ENCODE measurements at regions not wholly inside any gene's neighbourhood (a gene's known extent, or its start where the extent isn't known, plus 50 kb on each side); places are given as distances from the start of the nearest gene placed in this dataset.
"Not testable (repeated sequence)": the region's sequence is repeated elsewhere in the genome, so short reads cannot be mapped to it uniquely, and the experiment has no call there.

GRCh38 chr3:145313751-145314150, 847.2 kb downstream of the PLOD2 start:
- DNase-seq: no peak

GRCh38 chr3:145316253-145316652, 844.7 kb downstream of the PLOD2 start:
- not testable (repeated sequence) for DNase-seq

GRCh38 chr3:145326666-145327065, 834.3 kb downstream of the PLOD2 start:
- DNase-seq: no peak

GRCh38 chr3:145333427-145333826, 827.6 kb downstream of the PLOD2 start:
- DNase-seq: not testable (repeated sequence)

GRCh38 chr3:145333931-145334330, 827.1 kb downstream of the PLOD2 start:
- DNase-seq: no peak

- DNase-seq: no peak
Observed at GRCh38 chr3:145355206-145355605, 805.8 kb downstream of the PLOD2 start.

- no peak for DNase-seq
Observed at GRCh38 chr3:145357453-145357852, 803.5 kb downstream of the PLOD2 start.

- no peak for DNase-seq
Observed at GRCh38 chr3:145359040-145359439, 801.9 kb downstream of the PLOD2 start.

- DNase-seq: no peak
Observed at GRCh38 chr3:145368748-145369147, 792.2 kb downstream of the PLOD2 start.

GRCh38 chr3:145370870-145371269, 790.1 kb downstream of the PLOD2 start:
- DNase-seq: no peak

- DNase-seq: no peak
Observed at GRCh38 chr3:145377301-145377700, 783.7 kb downstream of the PLOD2 start.

GRCh38 chr3:145383416-145383815, 777.6 kb downstream of the PLOD2 start:
- DNase-seq: no peak

GRCh38 chr3:145384307-145384706, 776.7 kb downstream of the PLOD2 start:
- no peak for DNase-seq

- no peak for DNase-seq
Observed at GRCh38 chr3:145387211-145387610, 773.8 kb downstream of the PLOD2 start.

GRCh38 chr3:145395421-145395820, 765.6 kb downstream of the PLOD2 start:
- DNase-seq: no peak

- DNase-seq: no peak
Observed at GRCh38 chr3:145411605-145412004, 749.4 kb downstream of the PLOD2 start.

GRCh38 chr3:145417678-145418077, 743.3 kb downstream of the PLOD2 start:
- DNase-seq: no peak

- DNase-seq: no peak
Observed at GRCh38 chr3:145422556-145422955, 738.4 kb downstream of the PLOD2 start.

- DNase-seq: no peak
Observed at GRCh38 chr3:145427355-145427754, 733.6 kb downstream of the PLOD2 start.

GRCh38 chr3:145429546-145429945, 731.4 kb downstream of the PLOD2 start:
- no peak for DNase-seq

- DNase-seq: no peak
Observed at GRCh38 chr3:145448436-145448835, 712.5 kb downstream of the PLOD2 start.

GRCh38 chr3:145450018-145450682, 710.8 kb downstream of the PLOD2 start:
- no peak for DNase-seq

- DNase-seq: no peak
Observed at GRCh38 chr3:145457825-145458552, 703.0 kb downstream of the PLOD2 start.

- DNase-seq: not testable (repeated sequence)
Observed at GRCh38 chr3:145459681-145460080, 701.3 kb downstream of the PLOD2 start.

Data from fibroblast of skin of abdomen (primary cell).